ENCODE measurements at regions not wholly inside any gene's neighbourhood (a gene's known extent, or its start where the extent isn't known, plus 50 kb on each side); places are given as distances from the start of the nearest gene placed in this dataset.
"Not testable (repeated sequence)": the region's sequence is repeated elsewhere in the genome, so short reads cannot be mapped to it uniquely, and the experiment has no call there.

DNA sequence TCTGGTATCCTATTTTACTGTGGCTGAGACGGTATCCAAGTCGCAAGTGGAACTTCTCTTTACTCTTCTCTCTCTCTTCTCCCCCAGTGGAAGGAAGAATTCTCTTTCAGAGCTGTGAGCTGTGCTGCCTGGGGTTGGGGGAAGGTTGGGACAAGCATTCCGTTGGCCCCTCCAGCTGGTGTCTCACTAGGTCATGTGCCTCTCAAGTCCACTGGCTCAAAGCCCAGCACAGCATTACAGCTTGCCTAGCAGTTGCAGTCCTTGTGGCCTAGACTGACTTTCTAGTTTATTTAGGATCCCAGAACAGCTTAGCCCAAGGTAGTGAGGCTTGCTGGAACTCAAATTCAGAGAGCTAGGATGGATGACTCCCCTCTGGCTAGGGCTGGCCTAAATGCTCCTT, 76.1 kb upstream of the SPATA16 start:
- intact Hi-C loops (cut with micrococcal nuclease) = loop anchor here (5.0 kb wide), 1 partner anchor 750 kb away; no protein-coding TSS in a partner anchor

DNA sequence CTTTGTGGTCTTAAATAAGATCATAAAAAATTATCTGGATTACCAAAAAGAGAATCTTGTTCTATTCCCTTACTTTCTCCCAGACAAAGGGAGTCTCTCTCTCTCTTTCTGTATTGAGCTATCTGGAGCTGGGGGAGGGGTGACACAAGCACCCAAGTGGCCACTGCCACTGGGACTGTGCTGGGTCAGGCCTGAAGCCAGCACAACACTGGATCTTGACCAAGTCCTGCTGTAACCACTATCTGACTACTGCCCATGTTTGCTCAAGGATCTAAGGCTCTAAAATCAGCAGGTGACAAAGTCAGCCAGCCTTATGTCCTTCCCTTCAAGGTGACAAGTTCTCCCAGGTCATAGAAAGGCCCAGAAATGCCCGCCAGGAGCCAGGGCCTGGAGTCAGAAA, 75.0 kb upstream of the SPATA16 start:
- intact Hi-C loops (cut with micrococcal nuclease) = loop anchor here (5.0 kb wide), 1 partner anchor 749 kb away; no protein-coding TSS in a partner anchor

DNA sequence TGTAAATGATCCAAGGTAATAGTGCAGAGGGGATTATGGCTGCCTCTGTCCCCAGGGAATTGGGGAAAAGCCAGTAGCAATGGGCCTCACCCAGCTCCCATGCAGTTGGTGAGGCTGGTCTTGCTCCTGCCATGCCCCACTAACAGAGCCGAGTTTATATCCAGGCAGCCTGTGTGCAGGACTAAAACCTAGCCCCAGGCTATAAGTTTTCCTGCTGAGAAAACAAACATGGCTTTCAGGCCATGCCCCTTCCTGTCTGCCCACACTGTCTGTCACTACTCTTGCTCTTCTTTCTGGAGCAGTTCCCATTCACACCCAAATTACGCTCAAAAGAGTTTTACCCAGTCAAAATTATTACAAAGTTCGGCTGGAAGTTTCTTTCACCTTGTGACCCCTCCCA, 73.5 kb upstream of the SPATA16 start:
- intact Hi-C loops (cut with micrococcal nuclease) = no loop called here

DNA sequence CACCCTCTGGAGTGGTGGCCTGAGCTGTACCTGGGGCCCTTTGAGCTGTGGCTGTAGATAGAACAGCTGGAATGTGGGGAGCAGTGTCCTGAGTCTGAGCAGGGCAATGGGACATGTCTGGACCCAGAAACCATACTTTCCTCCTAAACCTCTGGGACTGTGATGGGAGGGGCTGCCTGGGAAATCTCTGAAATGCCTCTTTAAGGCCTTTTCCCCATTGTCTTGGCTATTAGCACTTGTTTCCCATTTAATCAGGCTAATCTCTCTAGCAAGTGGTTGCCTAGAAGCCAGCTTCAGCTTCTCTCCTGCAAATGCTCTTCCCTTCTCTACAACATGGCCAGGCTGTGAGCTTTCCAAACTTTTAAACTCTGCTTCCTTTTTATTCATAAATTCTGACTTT, 58.5 kb upstream of the SPATA16 start:
- intact Hi-C loops (cut with micrococcal nuclease) = no loop called here

DNA sequence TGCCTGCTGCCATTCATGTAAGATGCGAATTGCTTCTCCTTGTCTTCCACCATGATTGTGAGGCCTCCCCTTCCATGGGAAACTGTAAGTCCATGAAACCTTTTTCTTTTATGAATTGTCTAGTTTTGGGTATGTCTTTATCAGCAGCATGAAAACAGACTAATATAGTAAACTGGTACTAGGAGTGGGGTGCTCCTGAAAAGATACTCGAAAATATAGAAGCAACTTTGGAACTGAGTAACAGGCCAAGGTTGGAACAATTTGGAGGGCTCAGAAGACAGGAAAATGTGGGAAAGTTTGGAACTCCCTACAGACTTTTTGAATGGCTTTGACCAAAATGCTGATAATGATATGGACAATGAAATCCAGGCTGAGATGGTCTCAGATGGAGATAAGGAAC, 53.8 kb upstream of the SPATA16 start:
- intact Hi-C loops (cut with micrococcal nuclease) = not testable (repeated sequence)

DNA sequence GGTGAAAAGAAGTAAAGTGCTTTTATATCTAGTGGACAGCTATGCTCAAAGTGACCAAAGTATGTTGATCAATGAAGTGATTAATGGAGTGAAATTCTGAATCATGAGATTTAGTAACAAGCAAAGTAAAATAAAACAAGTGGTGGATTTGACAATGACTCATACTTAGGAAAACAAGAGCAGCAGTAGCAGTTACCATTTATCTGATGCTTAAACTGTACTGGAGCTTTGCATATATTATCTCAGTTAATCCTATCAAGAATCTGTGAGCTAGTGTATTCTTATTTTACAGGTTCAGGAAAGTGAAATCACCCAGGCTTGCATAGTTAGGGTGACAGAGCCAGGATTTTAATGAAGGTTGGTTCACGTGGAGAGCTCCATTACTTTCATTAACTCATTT, 50.6 kb upstream of the SPATA16 start:
- intact Hi-C loops (cut with micrococcal nuclease) = no loop called here
